ENCODE measurements at regions not wholly inside any gene's neighbourhood (a gene's known extent, or its start where the extent isn't known, plus 50 kb on each side); places are given as distances from the start of the nearest gene placed in this dataset.

DNA sequence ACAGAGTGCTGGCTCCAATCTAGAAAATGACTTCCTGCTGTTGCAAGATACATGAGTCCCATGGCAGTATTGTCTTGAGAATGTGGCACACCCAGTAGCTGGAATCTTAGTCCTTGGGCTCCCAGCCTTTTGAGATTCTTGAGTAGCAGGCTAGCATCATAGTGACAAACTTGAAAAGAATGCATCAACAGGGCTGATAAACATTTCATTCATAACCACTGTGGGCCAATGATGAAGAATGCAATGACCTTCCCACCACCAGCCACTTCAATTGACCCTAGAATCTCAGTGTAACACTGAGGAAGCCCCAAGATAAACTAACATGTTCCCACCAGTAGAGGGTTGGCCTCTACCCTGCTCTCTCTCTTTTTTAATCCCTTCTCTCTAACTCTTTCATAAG is 329.3 kb downstream of the GBA3 start:
- TF ChIP-seq, protein P1, sequence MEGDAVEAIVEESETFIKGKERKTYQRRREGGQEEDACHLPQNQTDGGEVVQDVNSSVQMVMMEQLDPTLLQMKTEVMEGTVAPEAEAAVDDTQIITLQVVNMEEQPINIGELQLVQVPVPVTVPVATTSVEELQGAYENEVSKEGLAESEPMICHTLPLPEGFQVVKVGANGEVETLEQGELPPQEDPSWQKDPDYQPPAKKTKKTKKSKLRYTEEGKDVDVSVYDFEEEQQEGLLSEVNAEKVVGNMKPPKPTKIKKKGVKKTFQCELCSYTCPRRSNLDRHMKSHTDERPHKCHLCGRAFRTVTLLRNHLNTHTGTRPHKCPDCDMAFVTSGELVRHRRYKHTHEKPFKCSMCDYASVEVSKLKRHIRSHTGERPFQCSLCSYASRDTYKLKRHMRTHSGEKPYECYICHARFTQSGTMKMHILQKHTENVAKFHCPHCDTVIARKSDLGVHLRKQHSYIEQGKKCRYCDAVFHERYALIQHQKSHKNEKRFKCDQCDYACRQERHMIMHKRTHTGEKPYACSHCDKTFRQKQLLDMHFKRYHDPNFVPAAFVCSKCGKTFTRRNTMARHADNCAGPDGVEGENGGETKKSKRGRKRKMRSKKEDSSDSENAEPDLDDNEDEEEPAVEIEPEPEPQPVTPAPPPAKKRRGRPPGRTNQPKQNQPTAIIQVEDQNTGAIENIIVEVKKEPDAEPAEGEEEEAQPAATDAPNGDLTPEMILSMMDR (IDR thresholded peaks at IDR 0.05): no peak
- TF ChIP-seq POLR2A (IDR thresholded peaks at IDR 0.05): no peak

All from uterus (tissue), 2 donors.